ENCODE measurements at regions not wholly inside any gene's neighbourhood (a gene's known extent, or its start where the extent isn't known, plus 50 kb on each side); places are given as distances from the start of the nearest gene placed in this dataset.
"Not testable (repeated sequence)": the region's sequence is repeated elsewhere in the genome, so short reads cannot be mapped to it uniquely, and the experiment has no call there.

GRCh38 chr10:46645110-46645509 lies 66.2 kb downstream of the SYT15 start:
- not testable (repeated sequence) for H4K20me1 ChIP-seq (ENCODE audit: insufficient read depth); H3K9me2 ChIP-seq (ENCODE audit: insufficient read depth, low read length); H3K4me3 ChIP-seq (ENCODE audit: low read length); H3K9ac ChIP-seq (ENCODE audit: low read length); H3K9me3 ChIP-seq (ENCODE audit: low read length); H3K27ac ChIP-seq (ENCODE audit: low read length); H3K36me3 ChIP-seq (ENCODE audit: insufficient read depth, low read length); H3F3A ChIP-seq (ENCODE audit: insufficient read depth, low read length, poor library complexity, severe bottlenecking); H3K27me3 ChIP-seq (ENCODE audit: insufficient read depth, low read depth, low read length); H3K79me2 ChIP-seq (replicated peaks; ENCODE audit: insufficient read depth, low read length); H3K4me2 ChIP-seq (ENCODE audit: low read length); H2AFZ ChIP-seq (ENCODE audit: low read depth, low read length)

GRCh38 chr10:46646132-46646531 lies 67.2 kb downstream of the SYT15 start:
- not testable (repeated sequence) for H3K36me3 ChIP-seq (ENCODE audit: insufficient read depth, low read length); H3F3A ChIP-seq (ENCODE audit: insufficient read depth, low read length, poor library complexity, severe bottlenecking); H3K27ac ChIP-seq (ENCODE audit: low read length); H2AFZ ChIP-seq (ENCODE audit: low read depth, low read length); H3K4me3 ChIP-seq (ENCODE audit: low read length); H3K9ac ChIP-seq (ENCODE audit: low read length); H3K9me2 ChIP-seq (ENCODE audit: insufficient read depth, low read length); H4K20me1 ChIP-seq (ENCODE audit: insufficient read depth); H3K79me2 ChIP-seq (replicated peaks; ENCODE audit: insufficient read depth, low read length); H3K27me3 ChIP-seq (ENCODE audit: insufficient read depth, low read depth, low read length); H3K4me2 ChIP-seq (ENCODE audit: low read length); H3K9me3 ChIP-seq (ENCODE audit: low read length)

- not testable (repeated sequence) for H3K27ac ChIP-seq (ENCODE audit: low read length); H3F3A ChIP-seq (ENCODE audit: insufficient read depth, low read length, poor library complexity, severe bottlenecking); H3K4me2 ChIP-seq (ENCODE audit: low read length); H3K36me3 ChIP-seq (ENCODE audit: insufficient read depth, low read length); H3K9me2 ChIP-seq (ENCODE audit: insufficient read depth, low read length); H3K9me3 ChIP-seq (ENCODE audit: low read length); H2AFZ ChIP-seq (ENCODE audit: low read depth, low read length); H3K79me2 ChIP-seq (replicated peaks; ENCODE audit: insufficient read depth, low read length); H4K20me1 ChIP-seq (ENCODE audit: insufficient read depth); H3K4me3 ChIP-seq (ENCODE audit: low read length); H3K27me3 ChIP-seq (ENCODE audit: insufficient read depth, low read depth, low read length); H3K9ac ChIP-seq (ENCODE audit: low read length)
Observed at GRCh38 chr10:46650967-46651366, 72.0 kb downstream of the SYT15 start.

GRCh38 chr10:46657437-46657836 lies 78.5 kb downstream of the SYT15 start:
- H3K36me3 ChIP-seq (ENCODE audit: insufficient read depth, low read length); H3K9me2 ChIP-seq (ENCODE audit: insufficient read depth, low read length); H3K27me3 ChIP-seq (ENCODE audit: insufficient read depth, low read depth, low read length); H3K27ac ChIP-seq (ENCODE audit: low read length); H3K9me3 ChIP-seq (ENCODE audit: low read length); H3K9ac ChIP-seq (ENCODE audit: low read length); H3K79me2 ChIP-seq (replicated peaks; ENCODE audit: insufficient read depth, low read length); H3F3A ChIP-seq (ENCODE audit: insufficient read depth, low read length, poor library complexity, severe bottlenecking); H3K4me3 ChIP-seq (ENCODE audit: low read length); H4K20me1 ChIP-seq (ENCODE audit: insufficient read depth); H3K4me2 ChIP-seq (ENCODE audit: low read length); H2AFZ ChIP-seq (ENCODE audit: low read depth, low read length): not testable (repeated sequence)

GRCh38 chr10:46660027-46660834 lies 81.3 kb downstream of the SYT15 start:
- H3K79me2 ChIP-seq (replicated peaks; ENCODE audit: insufficient read depth, low read length); H3K27ac ChIP-seq (ENCODE audit: low read length); H4K20me1 ChIP-seq (ENCODE audit: insufficient read depth); H3F3A ChIP-seq (ENCODE audit: insufficient read depth, low read length, poor library complexity, severe bottlenecking); H3K27me3 ChIP-seq (ENCODE audit: insufficient read depth, low read depth, low read length); H3K36me3 ChIP-seq (ENCODE audit: insufficient read depth, low read length); H3K4me2 ChIP-seq (ENCODE audit: low read length); H3K9ac ChIP-seq (ENCODE audit: low read length); H3K4me3 ChIP-seq (ENCODE audit: low read length); H3K9me3 ChIP-seq (ENCODE audit: low read length); H2AFZ ChIP-seq (ENCODE audit: low read depth, low read length); H3K9me2 ChIP-seq (ENCODE audit: insufficient read depth, low read length): not testable (repeated sequence)

GRCh38 chr10:46660835-46661164 lies 81.9 kb downstream of the SYT15 start:
- H3K9me2 ChIP-seq (ENCODE audit: insufficient read depth, low read length); H3K79me2 ChIP-seq (replicated peaks; ENCODE audit: insufficient read depth, low read length); H2AFZ ChIP-seq (ENCODE audit: low read depth, low read length): not testable (repeated sequence)

GRCh38 chr10:46665536-46665935 lies 86.6 kb downstream of the SYT15 start:
- H3K9ac ChIP-seq (ENCODE audit: low read length); H3K4me2 ChIP-seq (ENCODE audit: low read length); H3K79me2 ChIP-seq (replicated peaks; ENCODE audit: insufficient read depth, low read length); H3K27ac ChIP-seq (ENCODE audit: low read length); H4K20me1 ChIP-seq (ENCODE audit: insufficient read depth); H3K9me2 ChIP-seq (ENCODE audit: insufficient read depth, low read length); H3K27me3 ChIP-seq (ENCODE audit: insufficient read depth, low read depth, low read length); H2AFZ ChIP-seq (ENCODE audit: low read depth, low read length); H3F3A ChIP-seq (ENCODE audit: insufficient read depth, low read length, poor library complexity, severe bottlenecking); H3K9me3 ChIP-seq (ENCODE audit: low read length); H3K36me3 ChIP-seq (ENCODE audit: insufficient read depth, low read length); H3K4me3 ChIP-seq (ENCODE audit: low read length): not testable (repeated sequence)

More at GRCh38 chr10:46660835-46661164, 81.9 kb downstream of the SYT15 start:
- not testable (repeated sequence) for H3K36me3 ChIP-seq (ENCODE audit: insufficient read depth, low read length); H3K9ac ChIP-seq (ENCODE audit: low read length); H3F3A ChIP-seq (ENCODE audit: insufficient read depth, low read length, poor library complexity, severe bottlenecking); H3K27ac ChIP-seq (ENCODE audit: low read length); H3K4me3 ChIP-seq (ENCODE audit: low read length); H3K27me3 ChIP-seq (ENCODE audit: insufficient read depth, low read depth, low read length); H4K20me1 ChIP-seq (ENCODE audit: insufficient read depth); H3K9me3 ChIP-seq (ENCODE audit: low read length); H3K4me2 ChIP-seq (ENCODE audit: low read length)

- H2AFZ ChIP-seq (ENCODE audit: low read depth, low read length); H3K36me3 ChIP-seq (ENCODE audit: insufficient read depth, low read length); H3K27ac ChIP-seq (ENCODE audit: low read length); H3K9me2 ChIP-seq (ENCODE audit: insufficient read depth, low read length); H3K4me2 ChIP-seq (ENCODE audit: low read length); H3K79me2 ChIP-seq (replicated peaks; ENCODE audit: insufficient read depth, low read length); H3K9me3 ChIP-seq (ENCODE audit: low read length); H3K27me3 ChIP-seq (ENCODE audit: insufficient read depth, low read depth, low read length); H4K20me1 ChIP-seq (ENCODE audit: insufficient read depth); H3K4me3 ChIP-seq (ENCODE audit: low read length); H3F3A ChIP-seq (ENCODE audit: insufficient read depth, low read length, poor library complexity, severe bottlenecking); H3K9ac ChIP-seq (ENCODE audit: low read length): not testable (repeated sequence)
Observed at GRCh38 chr10:46668357-46668997, 89.5 kb downstream of the SYT15 start.
